ENCODE measurements at regions not wholly inside any gene's neighbourhood (a gene's known extent, or its start where the extent isn't known, plus 50 kb on each side); places are given as distances from the start of the nearest gene placed in this dataset.

- no peak for TF ChIP-seq EZH2 (IDR thresholded peaks at IDR 0.05; ENCODE audit: insufficient read depth, poor library complexity, severe bottlenecking)
- no peak for TF ChIP-seq EZH2phosphoT487 (IDR thresholded peaks at IDR 0.05; ENCODE audit: insufficient read depth, low read depth)
These were observed 448.7 kb upstream of the VRK2 start for GRCh38 chr2:57597940-57598339.

Data from GM23248 (cell line).